ENCODE measurements at regions not wholly inside any gene's neighbourhood (a gene's known extent, or its start where the extent isn't known, plus 50 kb on each side); places are given as distances from the start of the nearest gene placed in this dataset.
"Not testable (repeated sequence)": the region's sequence is repeated elsewhere in the genome, so short reads cannot be mapped to it uniquely, and the experiment has no call there.

DNA sequence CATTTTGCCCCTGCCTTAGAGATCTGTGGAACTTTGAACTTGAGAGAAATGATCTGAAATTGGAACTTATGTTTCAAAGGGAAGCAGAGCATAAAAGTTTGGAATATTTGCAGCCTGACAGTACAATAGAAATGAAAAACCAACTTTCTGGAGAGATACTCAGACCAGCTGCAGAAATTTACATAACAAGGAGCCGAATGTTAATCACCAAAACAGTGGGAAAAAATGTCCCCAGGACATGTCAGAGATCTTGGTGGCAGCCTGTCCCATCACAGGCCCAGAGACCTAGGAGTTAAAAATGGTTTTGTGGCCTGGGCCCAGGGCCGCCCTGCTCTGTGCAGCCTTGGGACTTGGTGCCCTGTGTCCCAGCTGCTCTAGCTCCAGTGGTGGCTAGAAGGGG is 94.8 kb downstream of the CDRT15L2 start:
- DNase-seq; H3K27me3 Mint-ChIP-seq; CTCF ChIA-PET (ENCODE audit: partially characterized antibody); H3K4me1 ChIP-seq (ENCODE audit: insufficient read depth, low read length); H3K36me3 Mint-ChIP-seq; H3K4me3 Mint-ChIP-seq; POLR2A ChIA-PET (ENCODE audit: partially characterized antibody); H3K9me3 Mint-ChIP-seq; H3K4me1 Mint-ChIP-seq; H3K36me3 ChIP-seq (ENCODE audit: insufficient read depth, low read length); intact Hi-C loops (cut with micrococcal nuclease); H3K9me3 ChIP-seq (ENCODE audit: control insufficient read depth in 1 of 2, low read length in 2 of 2); H3K27ac Mint-ChIP-seq; H3K4me3 ChIP-seq (ENCODE audit: low read length in 2 of 2); H3K27me3 ChIP-seq (ENCODE audit: insufficient read depth, low read length); H3K27ac ChIP-seq (ENCODE audit: low read depth, low read length): not testable (repeated sequence)

DNA sequence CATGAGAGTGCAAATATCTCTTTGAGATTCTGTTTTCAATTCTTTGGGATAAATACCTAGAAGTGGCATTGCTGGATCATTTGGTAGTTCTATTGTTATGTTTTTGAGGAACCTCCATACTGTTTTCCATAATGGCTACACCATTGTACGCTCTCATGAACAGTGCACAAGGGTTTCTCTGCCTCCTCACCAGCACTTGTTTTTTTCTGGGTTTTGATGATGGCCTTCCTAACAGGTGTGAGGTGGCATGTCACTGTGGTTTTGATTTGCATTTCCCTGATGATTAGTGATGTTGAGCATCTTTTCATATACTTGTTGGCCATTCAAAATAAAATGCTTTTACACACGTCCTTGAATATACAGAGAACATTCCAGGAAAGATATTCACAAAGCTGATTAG is 96.2 kb downstream of the CDRT15L2 start:
- H3K27ac ChIP-seq (ENCODE audit: low read depth, low read length); intact Hi-C loops (cut with micrococcal nuclease): not testable (repeated sequence)

DNA sequence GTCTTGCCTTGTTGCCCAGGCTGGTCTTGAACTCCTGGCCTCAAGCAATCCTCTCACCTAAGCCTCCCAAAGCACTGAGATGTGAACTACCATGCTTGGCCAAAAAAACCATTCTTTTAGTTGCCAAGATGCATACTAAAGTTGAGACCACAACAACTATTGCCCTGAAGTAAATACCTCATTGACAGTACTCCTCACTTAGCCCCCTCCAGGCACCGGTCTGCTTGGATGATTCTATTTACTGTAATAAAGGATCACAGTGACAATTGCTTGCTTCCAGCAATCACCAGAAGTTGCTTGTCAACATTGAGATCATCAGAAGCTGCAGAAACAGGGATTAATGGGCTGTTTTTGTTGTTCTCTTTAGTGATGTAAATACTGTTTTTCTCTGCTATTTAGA is 97.1 kb downstream of the CDRT15L2 start:
- H3K9me3 Mint-ChIP-seq; H3K4me1 ChIP-seq (ENCODE audit: insufficient read depth, low read length); H3K9me3 ChIP-seq (ENCODE audit: control insufficient read depth in 1 of 2, low read length in 2 of 2); H3K36me3 ChIP-seq (ENCODE audit: insufficient read depth, low read length); POLR2A ChIA-PET (ENCODE audit: partially characterized antibody); H3K27ac Mint-ChIP-seq; H3K27me3 ChIP-seq (ENCODE audit: insufficient read depth, low read length); CTCF ChIA-PET (ENCODE audit: partially characterized antibody); H3K4me1 Mint-ChIP-seq; intact Hi-C loops (cut with micrococcal nuclease); H3K36me3 Mint-ChIP-seq; H3K4me3 Mint-ChIP-seq; DNase-seq; H3K27me3 Mint-ChIP-seq; H3K4me3 ChIP-seq (ENCODE audit: low read length in 2 of 2); H3K27ac ChIP-seq (ENCODE audit: low read depth, low read length): not testable (repeated sequence)

More for the DNA sequence above, 96.2 kb downstream of the CDRT15L2 start:
- H3K27me3 Mint-ChIP-seq; H3K27ac Mint-ChIP-seq; H3K36me3 ChIP-seq (ENCODE audit: insufficient read depth, low read length); DNase-seq; H3K27me3 ChIP-seq (ENCODE audit: insufficient read depth, low read length); H3K4me3 ChIP-seq (ENCODE audit: low read length in 2 of 2); CTCF ChIA-PET (ENCODE audit: partially characterized antibody); H3K36me3 Mint-ChIP-seq; H3K4me1 Mint-ChIP-seq; H3K4me3 Mint-ChIP-seq; H3K4me1 ChIP-seq (ENCODE audit: insufficient read depth, low read length); H3K9me3 Mint-ChIP-seq; POLR2A ChIA-PET (ENCODE audit: partially characterized antibody); H3K9me3 ChIP-seq (ENCODE audit: control insufficient read depth in 1 of 2, low read length in 2 of 2): not testable (repeated sequence)

DNA sequence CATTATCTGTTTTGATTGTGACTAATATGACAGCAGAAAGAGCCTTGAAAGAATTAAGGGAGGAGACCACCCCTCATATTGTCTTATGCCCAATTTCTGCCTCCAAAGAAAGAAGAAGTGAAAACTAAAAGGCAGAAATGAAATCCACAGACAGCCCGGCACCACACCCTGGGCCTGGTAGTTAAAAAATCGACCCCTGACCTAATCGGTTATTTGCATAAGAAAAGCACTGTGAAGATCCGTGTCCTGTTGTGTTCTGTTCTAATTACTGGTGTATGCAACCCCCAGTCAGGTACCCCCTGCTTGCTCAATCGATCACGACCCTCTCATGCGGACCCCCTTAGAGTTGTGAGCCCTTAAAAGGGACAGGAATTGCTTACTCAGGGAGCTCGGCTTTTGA is 97.9 kb downstream of the CDRT15L2 start:
- DNase-seq; H3K4me1 ChIP-seq (ENCODE audit: insufficient read depth, low read length); H3K4me3 Mint-ChIP-seq; H3K4me1 Mint-ChIP-seq; intact Hi-C loops (cut with micrococcal nuclease); H3K27me3 ChIP-seq (ENCODE audit: insufficient read depth, low read length); H3K36me3 ChIP-seq (ENCODE audit: insufficient read depth, low read length); H3K9me3 Mint-ChIP-seq; H3K27ac ChIP-seq (ENCODE audit: low read depth, low read length); H3K4me3 ChIP-seq (ENCODE audit: low read length in 2 of 2); H3K27me3 Mint-ChIP-seq; H3K9me3 ChIP-seq (ENCODE audit: control insufficient read depth in 1 of 2, low read length in 2 of 2); H3K36me3 Mint-ChIP-seq; POLR2A ChIA-PET (ENCODE audit: partially characterized antibody); H3K27ac Mint-ChIP-seq; CTCF ChIA-PET (ENCODE audit: partially characterized antibody): not testable (repeated sequence)

DNA sequence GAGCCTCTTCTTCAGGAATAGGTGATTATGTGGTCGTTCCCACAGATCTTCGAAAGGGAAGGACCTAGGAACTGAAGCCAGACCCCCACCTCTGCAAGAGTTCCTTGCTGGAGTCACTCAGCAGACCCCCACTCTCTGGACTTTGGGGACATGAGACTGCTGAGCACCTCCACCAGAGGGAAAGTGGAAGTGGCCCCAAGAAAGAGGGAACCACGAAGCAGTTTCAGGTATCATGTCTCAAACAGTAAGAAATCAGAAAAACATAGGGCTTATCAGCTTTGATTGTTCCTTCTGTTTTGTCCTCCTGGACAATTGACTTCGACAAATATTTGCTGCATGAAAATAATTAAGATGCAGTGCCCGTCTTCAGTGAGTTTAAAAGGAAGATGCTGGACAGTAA is 98.9 kb downstream of the CDRT15L2 start:
- intact Hi-C loops (cut with micrococcal nuclease); CTCF ChIA-PET (ENCODE audit: partially characterized antibody); H3K27ac ChIP-seq (ENCODE audit: low read depth, low read length); H3K4me3 ChIP-seq (ENCODE audit: low read length in 2 of 2); H3K4me1 Mint-ChIP-seq; H3K9me3 Mint-ChIP-seq; H3K9me3 ChIP-seq (ENCODE audit: control insufficient read depth in 1 of 2, low read length in 2 of 2); POLR2A ChIA-PET (ENCODE audit: partially characterized antibody); H3K36me3 Mint-ChIP-seq; H3K4me1 ChIP-seq (ENCODE audit: insufficient read depth, low read length); H3K36me3 ChIP-seq (ENCODE audit: insufficient read depth, low read length); H3K27me3 ChIP-seq (ENCODE audit: insufficient read depth, low read length); H3K4me3 Mint-ChIP-seq; H3K27me3 Mint-ChIP-seq; DNase-seq; H3K27ac Mint-ChIP-seq: not testable (repeated sequence)

DNA sequence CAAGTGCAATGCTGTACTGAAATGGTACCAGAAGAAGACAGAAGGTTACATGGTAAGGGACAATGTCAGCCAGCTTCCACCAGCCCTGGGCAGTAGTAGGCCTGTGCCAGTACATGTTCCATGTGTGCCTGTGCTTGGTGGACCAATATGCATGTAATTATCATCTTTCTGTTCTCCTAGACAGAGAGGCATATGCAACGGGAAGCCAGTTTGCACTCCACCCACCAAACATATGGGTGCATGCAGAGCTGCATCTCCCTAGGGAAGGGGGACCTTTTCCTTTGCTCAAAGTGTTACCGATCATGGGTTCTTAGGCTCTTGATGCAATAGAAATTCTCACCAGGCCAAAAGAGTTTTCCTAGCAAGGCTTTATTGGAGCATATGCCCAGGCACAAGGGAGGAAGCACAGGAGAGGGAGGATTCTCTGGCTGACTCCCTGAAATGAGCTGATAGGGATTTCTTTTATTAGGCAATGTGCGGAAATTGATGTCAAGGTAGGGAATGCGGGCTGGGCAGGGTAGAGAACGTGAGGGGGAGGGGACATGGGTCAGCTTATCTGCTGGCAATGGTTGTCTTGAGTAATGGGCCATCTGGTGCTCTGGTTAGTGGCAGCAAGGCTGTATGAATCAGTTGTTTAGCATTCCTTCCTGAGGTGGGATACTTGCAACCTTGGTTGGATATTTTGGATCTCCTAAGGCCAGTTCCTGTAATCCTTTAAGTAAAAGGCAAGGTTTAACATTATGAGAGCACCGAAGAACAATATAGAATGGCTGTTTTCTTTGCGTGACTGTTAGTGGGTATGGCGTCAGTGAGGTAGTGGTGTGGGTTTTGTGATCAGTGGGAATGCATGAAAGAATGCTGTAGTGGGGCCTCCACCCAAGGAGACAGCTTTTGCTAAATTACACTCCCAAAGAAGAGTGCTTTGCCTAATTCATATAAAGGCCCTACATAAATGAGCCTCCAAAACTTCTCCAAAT is 102.5 kb downstream of the CDRT15L2 start:
- H3K9me3 ChIP-seq (ENCODE audit: control insufficient read depth in 1 of 2, low read length in 2 of 2); H3K4me1 ChIP-seq (ENCODE audit: insufficient read depth, low read length); H3K27ac Mint-ChIP-seq; H3K36me3 ChIP-seq (ENCODE audit: insufficient read depth, low read length); CTCF ChIA-PET (ENCODE audit: partially characterized antibody); DNase-seq; H3K4me3 Mint-ChIP-seq; intact Hi-C loops (cut with micrococcal nuclease); H3K9me3 Mint-ChIP-seq; H3K4me3 ChIP-seq (ENCODE audit: low read length in 2 of 2); H3K36me3 Mint-ChIP-seq; H3K4me1 Mint-ChIP-seq; H3K27ac ChIP-seq (ENCODE audit: low read depth, low read length); POLR2A ChIA-PET (ENCODE audit: partially characterized antibody); H3K27me3 ChIP-seq (ENCODE audit: insufficient read depth, low read length); H3K27me3 Mint-ChIP-seq: not testable (repeated sequence)

DNA sequence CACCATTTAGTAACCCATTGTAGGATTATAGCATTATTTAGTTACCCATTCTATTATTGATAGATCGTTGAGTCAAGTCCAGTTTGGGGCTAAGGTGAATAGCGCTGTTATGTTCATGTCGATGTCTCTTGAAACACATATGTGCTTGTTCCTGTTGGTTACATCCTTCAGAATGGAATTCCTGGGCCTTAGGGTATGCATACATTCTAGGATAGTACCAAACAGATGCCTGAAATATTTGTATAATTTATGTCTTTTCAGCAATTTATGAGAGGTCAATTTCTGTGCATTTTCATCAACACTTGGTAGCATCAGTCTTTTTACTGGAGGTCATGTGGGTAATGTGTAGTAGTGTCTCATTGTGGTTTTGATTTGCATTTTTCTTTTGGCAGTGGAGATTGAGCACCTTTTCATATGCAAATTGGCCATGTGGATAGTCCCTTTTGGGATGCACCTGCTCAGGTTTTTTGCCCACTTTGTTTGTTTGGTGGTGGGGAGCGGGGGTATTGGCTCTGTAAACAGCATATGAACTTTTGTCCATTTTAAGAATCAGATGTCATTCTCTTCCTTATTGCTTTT is 104.2 kb downstream of the CDRT15L2 start:
- H3K36me3 Mint-ChIP-seq; intact Hi-C loops (cut with micrococcal nuclease); H3K27ac ChIP-seq (ENCODE audit: low read depth, low read length); H3K4me1 Mint-ChIP-seq; H3K4me1 ChIP-seq (ENCODE audit: insufficient read depth, low read length); H3K27ac Mint-ChIP-seq; H3K9me3 Mint-ChIP-seq; H3K9me3 ChIP-seq (ENCODE audit: control insufficient read depth in 1 of 2, low read length in 2 of 2); H3K27me3 ChIP-seq (ENCODE audit: insufficient read depth, low read length); POLR2A ChIA-PET (ENCODE audit: partially characterized antibody); H3K36me3 ChIP-seq (ENCODE audit: insufficient read depth, low read length); H3K4me3 Mint-ChIP-seq; CTCF ChIA-PET (ENCODE audit: partially characterized antibody); H3K4me3 ChIP-seq (ENCODE audit: low read length in 2 of 2); H3K27me3 Mint-ChIP-seq; DNase-seq: not testable (repeated sequence)

All from CD4-positive, alpha-beta memory T cell (primary cell).